ENCODE measurements at regions not wholly inside any gene's neighbourhood (a gene's known extent, or its start where the extent isn't known, plus 50 kb on each side); places are given as distances from the start of the nearest gene placed in this dataset.

- no peak for TF ChIP-seq CTCF (IDR thresholded peaks at IDR 0.05; ENCODE audit: insufficient read depth, low read length, poor library complexity, severe bottlenecking)
- TF ChIP-seq EZH2phosphoT487 (conservative IDR thresholded peaks at IDR 0.05; ENCODE audit: low read length): no peak
Observed at GRCh38 chr4:111360906-111361305, 738.0 kb upstream of the PITX2 start.
